ENCODE measurements at regions not wholly inside any gene's neighbourhood (a gene's known extent, or its start where the extent isn't known, plus 50 kb on each side); places are given as distances from the start of the nearest gene placed in this dataset.
A peak's percentile ranks its signal among the peaks of the same experiment; 100 is the strongest.
"Not testable (repeated sequence)": the region's sequence is repeated elsewhere in the genome, so short reads cannot be mapped to it uniquely, and the experiment has no call there.

DNA sequence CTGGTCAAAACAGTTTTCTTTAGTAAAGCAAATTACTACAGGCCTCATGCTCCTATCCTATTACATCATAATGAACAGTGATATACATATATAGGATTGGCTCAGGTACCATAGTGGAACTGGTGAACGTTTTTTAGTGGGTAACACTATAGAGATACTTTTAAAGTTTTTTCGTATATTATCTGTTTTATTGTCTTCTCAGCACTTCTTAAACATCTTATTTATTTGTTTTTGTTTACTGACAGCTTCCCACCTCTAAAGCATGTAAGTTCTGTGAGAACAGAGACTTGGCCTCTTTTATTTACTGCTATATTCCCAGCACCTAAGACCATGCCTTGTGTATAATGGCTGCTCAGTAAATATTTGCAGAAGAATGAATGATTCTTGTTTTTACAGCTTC lies 81.1 kb upstream of the PSMA6 start:
- Histone ChIP-seq H3K4me1 (peaks cover 0 to 17% (median 8%) of the 10 kb centered on the region in 4 donors), H3K9me3 (no peaks in the 10 kb centered on the region), H3K27ac (no peak overlapping the region), H3K4me3 (no peak overlapping the region), H3K36me3 (no peaks in the 10 kb centered on the region), H3K27me3 (no peaks in the 10 kb centered on the region)
- no peak for TF ChIP-seq POLR2A (IDR thresholded peaks at IDR 0.05)
- TF ChIP-seq, protein P1, sequence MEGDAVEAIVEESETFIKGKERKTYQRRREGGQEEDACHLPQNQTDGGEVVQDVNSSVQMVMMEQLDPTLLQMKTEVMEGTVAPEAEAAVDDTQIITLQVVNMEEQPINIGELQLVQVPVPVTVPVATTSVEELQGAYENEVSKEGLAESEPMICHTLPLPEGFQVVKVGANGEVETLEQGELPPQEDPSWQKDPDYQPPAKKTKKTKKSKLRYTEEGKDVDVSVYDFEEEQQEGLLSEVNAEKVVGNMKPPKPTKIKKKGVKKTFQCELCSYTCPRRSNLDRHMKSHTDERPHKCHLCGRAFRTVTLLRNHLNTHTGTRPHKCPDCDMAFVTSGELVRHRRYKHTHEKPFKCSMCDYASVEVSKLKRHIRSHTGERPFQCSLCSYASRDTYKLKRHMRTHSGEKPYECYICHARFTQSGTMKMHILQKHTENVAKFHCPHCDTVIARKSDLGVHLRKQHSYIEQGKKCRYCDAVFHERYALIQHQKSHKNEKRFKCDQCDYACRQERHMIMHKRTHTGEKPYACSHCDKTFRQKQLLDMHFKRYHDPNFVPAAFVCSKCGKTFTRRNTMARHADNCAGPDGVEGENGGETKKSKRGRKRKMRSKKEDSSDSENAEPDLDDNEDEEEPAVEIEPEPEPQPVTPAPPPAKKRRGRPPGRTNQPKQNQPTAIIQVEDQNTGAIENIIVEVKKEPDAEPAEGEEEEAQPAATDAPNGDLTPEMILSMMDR (IDR thresholded peaks at IDR 0.05) = no peak
- TF ChIP-seq EP300 (IDR thresholded peaks at IDR 0.05) = no peak
- DNase-seq (ENCODE audit: low spot score in 2 of 2) = no peak
- 89 to 97% methylated on average over 2 of the region's 2 CpGs for WGBS, 2 donors

DNA sequence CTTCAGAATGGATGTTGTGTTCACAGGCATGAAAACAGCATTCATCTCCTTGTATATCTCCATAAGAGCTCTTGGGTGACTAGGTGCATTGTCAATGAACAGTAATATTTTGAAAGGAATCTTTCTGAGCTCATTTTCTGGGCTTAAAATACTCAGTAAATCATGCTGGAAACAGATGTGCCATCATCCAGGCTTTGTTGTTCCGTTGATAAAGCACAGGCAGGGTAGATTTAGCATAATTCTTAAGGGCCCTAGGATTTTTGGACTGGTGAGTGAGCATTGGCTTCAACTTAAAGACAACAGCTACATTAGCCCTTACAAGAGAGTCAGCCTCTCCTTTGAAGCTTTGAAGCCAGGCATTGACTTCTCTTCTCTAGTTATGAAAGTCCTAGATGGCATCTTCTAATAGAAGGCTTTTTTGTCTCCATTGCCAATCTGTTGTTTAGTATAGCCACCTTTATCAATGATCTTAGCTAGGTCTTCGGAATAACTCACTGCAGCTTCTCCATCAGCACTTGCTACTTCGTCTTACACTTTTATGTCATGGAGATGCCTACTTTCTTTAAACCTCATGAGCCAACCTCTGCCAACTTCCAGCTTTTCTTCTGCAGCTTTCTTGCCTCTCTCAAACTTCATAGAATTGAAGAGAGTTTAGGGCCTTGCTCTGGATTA lies 79.6 kb upstream of the PSMA6 start:
- no peak overlapping the region for H3K27ac ChIP-seq
- WGBS, 2 donors = 75 to 76% methylated on average over 3 of the region's 3 CpGs
- no peak for TF ChIP-seq POLR2A (IDR thresholded peaks at IDR 0.05)
- TF ChIP-seq, protein P1 (IDR thresholded peaks at IDR 0.05) = no peak
- no peak for TF ChIP-seq EP300 (IDR thresholded peaks at IDR 0.05)
- DNase-seq (ENCODE audit: low spot score in 2 of 2) = no peak
- H3K4me3 ChIP-seq = no peak overlapping the region
- H3K36me3 ChIP-seq = no peaks in the 10 kb centered on the region
- no peaks in the 10 kb centered on the region for H3K27me3 ChIP-seq
- no peaks in the 10 kb centered on the region for H3K9me3 ChIP-seq
- peaks cover 0 to 17% (median 8%) of the 10 kb centered on the region in 4 donors for H3K4me1 ChIP-seq

DNA sequence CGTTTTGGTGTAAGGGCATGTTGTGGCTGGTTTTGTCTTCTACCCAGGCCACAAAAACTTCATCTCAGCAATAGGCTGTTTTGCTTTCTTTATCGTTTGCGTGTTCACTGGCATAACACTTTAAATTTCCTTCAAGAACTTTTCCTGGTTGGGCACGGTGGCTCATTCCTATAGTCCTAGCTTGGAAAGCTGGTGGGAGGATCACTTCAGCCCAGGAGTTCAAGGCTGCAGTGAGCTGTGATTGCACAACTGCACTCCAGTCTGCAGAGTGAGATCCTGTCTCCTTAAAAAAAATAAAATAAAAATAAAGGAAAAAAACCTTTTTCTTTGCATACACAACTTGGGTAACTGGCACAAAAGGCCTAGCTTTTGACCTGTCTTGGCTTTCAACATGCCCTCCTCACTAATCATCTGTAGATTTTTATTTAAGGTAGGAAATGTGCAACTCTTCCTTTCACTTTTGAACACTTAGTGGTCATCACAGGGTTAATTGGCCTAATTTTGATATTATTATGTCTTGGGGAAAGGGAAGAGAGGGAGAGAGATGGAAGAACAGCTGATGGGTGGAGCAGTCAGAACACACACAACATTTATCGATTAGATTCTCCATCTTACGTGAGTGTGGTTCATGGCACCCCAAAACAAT lies 78.9 kb upstream of the PSMA6 start:
- H3K27me3 ChIP-seq = no peaks in the 10 kb centered on the region
- 91% methylated on average over 6 of the region's 6 CpGs for WGBS, 2 donors
- H3K4me3 ChIP-seq = no peak overlapping the region
- H3K4me1 ChIP-seq = peaks cover 0 to 17% (median 8%) of the 10 kb centered on the region in 4 donors
- no peaks in the 10 kb centered on the region for H3K9me3 ChIP-seq
- no peak for TF ChIP-seq POLR2A (IDR thresholded peaks at IDR 0.05)
- TF ChIP-seq, protein P1 (IDR thresholded peaks at IDR 0.05) = no peak
- TF ChIP-seq EP300 (IDR thresholded peaks at IDR 0.05) = no peak
- no peaks in the 10 kb centered on the region for H3K36me3 ChIP-seq
- DNase-seq (ENCODE audit: low spot score in 2 of 2) = no peak
- H3K27ac ChIP-seq = peak overlapping the region in 1 of 4 donors; percentile 22

DNA sequence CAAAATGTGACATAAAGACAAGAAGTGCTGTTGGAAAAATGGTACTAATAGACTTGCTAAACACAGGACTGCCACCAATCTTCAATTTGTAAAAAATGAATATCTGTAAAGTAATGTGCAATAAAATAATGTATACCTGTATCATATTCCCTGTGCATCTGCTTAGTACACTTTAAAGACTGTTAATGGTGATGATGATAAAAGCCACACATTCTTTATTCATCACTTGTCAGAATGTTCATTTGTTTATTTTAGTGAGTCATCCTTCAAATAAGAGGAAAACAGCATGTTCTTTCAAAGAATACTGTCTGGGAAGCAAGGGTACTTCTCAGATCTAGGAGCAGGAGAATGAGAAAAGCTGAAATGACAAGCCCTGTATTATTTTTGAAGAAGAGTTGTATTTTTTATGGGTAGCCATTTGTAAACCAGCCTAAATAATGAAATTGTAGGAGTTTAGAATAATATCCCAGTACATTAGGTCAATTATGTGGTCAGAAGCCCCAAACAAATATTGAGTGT lies 78.3 kb upstream of the PSMA6 start:
- H3K36me3 ChIP-seq = no peaks in the 10 kb centered on the region
- DNase-seq (ENCODE audit: low spot score in 2 of 2) = no peak
- no peaks in the 10 kb centered on the region for H3K27me3 ChIP-seq
- peaks cover 0 to 17% (median 8%) of the 10 kb centered on the region in 4 donors for H3K4me1 ChIP-seq
- peak overlapping the region in 3 of 4 donors; percentile 45 to 77 (median 51) for H3K27ac ChIP-seq
- TF ChIP-seq POLR2A (IDR thresholded peaks at IDR 0.05) (no peak), EP300 (IDR thresholded peaks at IDR 0.05) (no peak)
- TF ChIP-seq, protein P1 (IDR thresholded peaks at IDR 0.05) = no peak
- H3K9me3 ChIP-seq = no peaks in the 10 kb centered on the region
- H3K4me3 ChIP-seq = no peak overlapping the region

DNA sequence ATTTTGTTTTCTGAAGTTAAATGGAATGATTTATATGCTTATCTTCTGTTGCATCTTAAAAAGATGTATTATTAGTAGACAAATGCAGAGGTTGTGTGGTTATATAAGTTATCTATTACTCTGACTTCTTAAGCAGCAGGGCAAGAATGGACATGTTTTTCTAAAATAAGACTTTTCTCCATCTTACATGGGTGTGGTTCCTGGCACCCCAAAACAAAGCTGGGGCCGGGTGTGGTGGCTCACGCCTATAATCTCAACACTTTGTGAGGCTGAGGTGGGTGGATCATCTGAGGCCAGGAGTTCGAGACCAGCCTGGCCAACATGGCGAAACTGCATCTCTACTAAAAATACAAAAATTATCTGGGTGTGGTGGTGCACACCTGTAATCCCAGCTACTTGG lies 77.8 kb upstream of the PSMA6 start:
- WGBS, 2 donors = 86 to 92% methylated on average over 4 of the region's 4 CpGs
- not testable (repeated sequence) for H3K4me3 ChIP-seq; DNase-seq (ENCODE audit: low spot score in 2 of 2); H3K36me3 ChIP-seq; H3K9me3 ChIP-seq; H3K27me3 ChIP-seq
- H3K27ac ChIP-seq = peak overlapping the region in 3 of 4 donors; percentile 45 to 77 (median 51)
- peaks cover 0 to 17% (median 8%) of the 10 kb centered on the region in 4 donors for H3K4me1 ChIP-seq

Measured in tibial nerve (tissue), 4 donors.